SU-DHL-6 (cell line): ENCODE measurements at regions not wholly inside any gene's neighbourhood (a gene's known extent, or its start where the extent isn't known, plus 50 kb on each side); places are given as distances from the start of the nearest gene placed in this dataset.

Source experiments
- EZH2phosphoT487 ChIP-seq: fragments of 200-600 bp; sonication (generic), shearing (Covaris generic); conservative IDR thresholded peaks from 2 replicates; pipeline ENCODE4 v1.6.1; 2018; ENCODE audit warnings: mild to moderate bottlenecking, antibody characterized with exemption, low read length, moderate library complexity, mixed read lengths
- TF ChIP-seq, protein P1 (sequence below): fragments of 200-600 bp; sonication (generic); IDR thresholded peaks from one replicate; pipeline ENCODE4 v1.5.1; 2017; ENCODE audit warnings: antibody characterized with exemption, mild to moderate bottlenecking, low read length, moderate library complexity; ENCODE audit not compliant: insufficient read depth, poor library complexity, severe bottlenecking

DNA sequence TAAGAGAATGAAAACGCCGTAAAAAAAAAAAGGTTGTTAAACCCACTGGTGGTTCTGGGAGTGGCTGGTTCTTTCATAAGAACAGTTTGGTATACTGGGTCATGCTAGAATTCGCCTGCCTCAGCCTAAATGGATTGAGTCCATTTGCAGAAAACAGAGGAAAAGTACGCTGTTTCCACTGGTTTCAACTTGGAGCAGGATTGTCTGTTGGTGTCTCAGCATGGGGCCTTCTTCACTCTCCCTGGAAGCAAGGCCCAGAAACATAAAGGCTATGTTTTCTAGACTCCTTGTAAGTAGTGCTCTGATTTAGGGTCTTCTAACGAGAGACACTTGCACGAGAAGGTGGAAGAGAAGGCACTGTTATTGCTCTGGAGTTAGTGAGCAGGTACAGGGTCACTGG is 116.9 kb upstream of the MTAP start:
- TF ChIP-seq, protein P1, sequence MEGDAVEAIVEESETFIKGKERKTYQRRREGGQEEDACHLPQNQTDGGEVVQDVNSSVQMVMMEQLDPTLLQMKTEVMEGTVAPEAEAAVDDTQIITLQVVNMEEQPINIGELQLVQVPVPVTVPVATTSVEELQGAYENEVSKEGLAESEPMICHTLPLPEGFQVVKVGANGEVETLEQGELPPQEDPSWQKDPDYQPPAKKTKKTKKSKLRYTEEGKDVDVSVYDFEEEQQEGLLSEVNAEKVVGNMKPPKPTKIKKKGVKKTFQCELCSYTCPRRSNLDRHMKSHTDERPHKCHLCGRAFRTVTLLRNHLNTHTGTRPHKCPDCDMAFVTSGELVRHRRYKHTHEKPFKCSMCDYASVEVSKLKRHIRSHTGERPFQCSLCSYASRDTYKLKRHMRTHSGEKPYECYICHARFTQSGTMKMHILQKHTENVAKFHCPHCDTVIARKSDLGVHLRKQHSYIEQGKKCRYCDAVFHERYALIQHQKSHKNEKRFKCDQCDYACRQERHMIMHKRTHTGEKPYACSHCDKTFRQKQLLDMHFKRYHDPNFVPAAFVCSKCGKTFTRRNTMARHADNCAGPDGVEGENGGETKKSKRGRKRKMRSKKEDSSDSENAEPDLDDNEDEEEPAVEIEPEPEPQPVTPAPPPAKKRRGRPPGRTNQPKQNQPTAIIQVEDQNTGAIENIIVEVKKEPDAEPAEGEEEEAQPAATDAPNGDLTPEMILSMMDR, result no peak
- no peak for TF ChIP-seq EZH2phosphoT487
